Adipocyte (in vitro differentiated cells): ENCODE measurements at regions not wholly inside any gene's neighbourhood (a gene's known extent, or its start where the extent isn't known, plus 50 kb on each side); places are given as distances from the start of the nearest gene placed in this dataset.
"Not testable (repeated sequence)": the region's sequence is repeated elsewhere in the genome, so short reads cannot be mapped to it uniquely, and the experiment has no call there.

ENCODE experiments used
- DNase-seq: peaks from one replicate; pipeline ENCODE4 v3.0.0-alpha.2; 2015; ENCODE audit warnings: low read depth
- H3K27me3 ChIP-seq: replicated peaks from 2 replicates; pipeline ENCODE4 v1.7.0; 2013; ENCODE audit warnings: mild to moderate bottlenecking, low read length, moderate library complexity; ENCODE audit not compliant: control insufficient read depth, insufficient read depth
- H3K36me3 ChIP-seq: 2 replicates; pipeline ENCODE4 v1.7.0; 2013; ENCODE audit warnings: low read length, mild to moderate bottlenecking, moderate library complexity; ENCODE audit not compliant: control insufficient read depth, insufficient read depth, severe bottlenecking
- H3K4me1 ChIP-seq: 2 replicates; pipeline ENCODE4 v1.7.0; 2013; ENCODE audit warnings: mild to moderate bottlenecking, low read length, moderate library complexity; ENCODE audit not compliant: control insufficient read depth, insufficient read depth
- H3K4me3 ChIP-seq: 2 replicates; pipeline ENCODE4 v1.7.0; 2013; ENCODE audit warnings: mild to moderate bottlenecking, low read length, moderate library complexity
- H3K9ac ChIP-seq: 2 replicates; pipeline ENCODE4 v1.7.0; 2013; ENCODE audit warnings: mild to moderate bottlenecking, low read length, moderate library complexity
- H3K9me3 ChIP-seq: 2 replicates; pipeline ENCODE4 v1.7.0; 2013; ENCODE audit warnings: mild to moderate bottlenecking, low read length, moderate library complexity; ENCODE audit not compliant: control insufficient read depth

DNA sequence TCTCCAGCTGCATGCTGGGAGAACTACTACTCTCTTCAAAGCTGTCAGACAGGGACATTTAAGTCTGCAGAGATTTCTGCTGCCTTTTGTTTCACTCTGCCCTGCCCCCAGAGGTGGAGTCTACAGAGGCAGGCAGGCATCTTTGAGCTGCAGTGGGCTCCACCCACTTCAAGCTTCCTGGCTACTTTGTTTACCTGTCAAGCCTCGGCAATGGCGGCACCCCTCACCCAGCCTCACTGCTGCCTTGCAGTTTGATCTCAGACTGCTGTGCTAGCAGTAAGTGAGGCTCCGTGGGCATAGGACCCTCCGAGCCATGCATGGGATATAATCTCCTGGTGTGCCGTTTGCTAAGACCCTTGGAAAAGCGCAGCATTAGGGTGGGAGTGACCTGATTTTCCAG is 61.7 kb downstream of the DMRTA1 start:
- not testable (repeated sequence) for H3K4me1 ChIP-seq, DNase-seq, H3K36me3 ChIP-seq, H3K4me3 ChIP-seq, H3K27me3 ChIP-seq, H3K9me3 ChIP-seq, H3K9ac ChIP-seq

DNA sequence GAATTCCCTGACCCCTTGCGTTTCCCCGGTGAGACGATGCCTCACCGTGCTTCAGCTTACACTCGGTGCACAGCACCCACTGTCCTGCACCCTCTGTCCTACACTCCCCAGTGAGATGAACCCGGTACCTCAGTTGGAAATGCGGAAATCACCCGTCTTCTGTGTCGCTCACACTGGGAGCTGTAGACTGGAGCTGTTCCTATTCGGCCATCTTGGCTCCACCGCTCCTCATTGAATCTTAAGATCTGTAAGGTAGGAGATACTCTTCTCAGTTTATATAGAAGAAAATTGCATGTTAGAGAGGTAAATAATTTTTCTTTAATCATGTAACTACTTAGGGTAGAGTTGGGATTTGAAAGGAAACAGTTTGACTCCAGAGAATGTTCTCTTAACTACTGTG is 62.2 kb downstream of the DMRTA1 start:
- no peaks in the 10 kb centered on the region for H3K36me3 ChIP-seq
- no peak overlapping the region for H3K4me3 ChIP-seq
- no peaks in the 10 kb centered on the region for H3K9me3 ChIP-seq
- H3K9ac ChIP-seq = no peak overlapping the region
- no peaks in the 10 kb centered on the region for H3K27me3 ChIP-seq
- no peak for DNase-seq
- H3K4me1 ChIP-seq = no peaks in the 10 kb centered on the region

DNA sequence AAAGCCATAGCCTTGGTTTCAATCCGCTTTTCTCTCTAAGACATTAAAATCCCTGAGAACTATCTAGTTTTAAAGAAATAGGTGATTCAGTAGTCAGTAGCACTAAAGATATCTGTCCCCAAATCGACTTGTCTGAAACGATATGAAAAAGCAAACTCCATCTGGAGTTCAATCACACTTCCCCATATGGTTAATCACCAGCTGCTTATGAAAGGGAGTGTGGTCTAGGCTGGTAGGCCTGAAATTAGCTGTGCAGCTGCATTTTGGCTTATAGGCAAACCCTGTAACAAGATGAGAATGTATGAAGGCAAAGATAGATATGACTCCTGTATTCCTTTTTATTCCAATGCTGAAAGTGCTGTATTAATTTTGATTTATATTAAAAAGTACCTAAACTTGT is 65.9 kb downstream of the DMRTA1 start:
- Histone ChIP-seq H3K27me3 (no peaks in the 10 kb centered on the region), H3K4me1 (no peaks in the 10 kb centered on the region), H3K4me3 (no peak overlapping the region), H3K9me3 (no peaks in the 10 kb centered on the region), H3K36me3 (no peaks in the 10 kb centered on the region), H3K9ac (no peak overlapping the region)
- DNase-seq = no peak

DNA sequence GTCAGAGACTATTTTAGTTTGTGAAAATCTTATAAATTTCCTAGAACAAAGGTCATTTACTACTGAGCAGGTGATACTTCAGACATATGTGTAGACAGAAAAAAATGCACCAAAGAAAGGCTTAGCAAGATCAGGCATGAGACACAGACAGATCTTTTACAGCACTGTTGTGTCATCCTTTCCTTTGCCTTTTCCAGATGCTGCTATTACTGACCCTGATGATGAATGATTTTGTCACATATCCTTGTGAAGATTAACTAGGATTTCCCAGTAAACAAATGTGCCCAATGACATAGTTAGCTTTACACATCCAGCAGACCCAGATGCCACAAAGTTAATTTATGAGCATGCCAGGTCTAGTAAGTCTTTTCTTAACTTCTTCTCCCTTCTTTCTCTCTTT is 68.2 kb downstream of the DMRTA1 start:
- no peaks in the 10 kb centered on the region for H3K27me3 ChIP-seq
- no peaks in the 10 kb centered on the region for H3K9me3 ChIP-seq
- no peak overlapping the region for H3K9ac ChIP-seq
- H3K36me3 ChIP-seq = no peaks in the 10 kb centered on the region
- no peak overlapping the region for H3K4me3 ChIP-seq
- DNase-seq = no peak
- H3K4me1 ChIP-seq = no peaks in the 10 kb centered on the region

DNA sequence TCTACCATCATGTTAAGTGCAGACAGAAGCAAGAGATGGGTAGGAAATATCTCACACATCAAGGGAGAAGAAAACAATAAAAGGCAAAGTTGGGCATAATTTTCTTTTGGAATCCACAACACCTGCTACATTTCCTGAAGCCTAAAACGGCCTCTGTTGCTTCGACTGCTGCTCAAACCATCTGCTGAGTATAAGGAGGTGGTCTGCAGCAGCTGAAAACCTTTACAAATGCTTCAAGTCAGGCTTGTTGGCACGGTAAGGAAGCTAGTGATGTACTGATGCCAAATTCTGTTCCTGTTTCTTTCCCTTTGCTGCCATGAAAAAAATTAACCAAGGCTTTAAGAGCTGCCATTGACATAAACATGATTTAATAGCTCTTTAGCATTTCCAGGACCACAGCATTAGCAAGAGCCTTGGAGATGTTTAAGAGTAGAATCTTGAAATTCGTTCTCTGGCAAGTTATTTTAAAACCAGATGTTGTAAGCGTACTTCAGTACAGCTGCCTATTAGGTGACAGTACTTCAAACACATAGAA is 75.6 kb downstream of the DMRTA1 start:
- H3K9ac ChIP-seq = no peak overlapping the region
- DNase-seq = no peak
- no peaks in the 10 kb centered on the region for H3K36me3 ChIP-seq
- no peaks in the 10 kb centered on the region for H3K4me1 ChIP-seq
- no peak overlapping the region for H3K4me3 ChIP-seq
- no peaks in the 10 kb centered on the region for H3K9me3 ChIP-seq
- H3K27me3 ChIP-seq = no peaks in the 10 kb centered on the region

DNA sequence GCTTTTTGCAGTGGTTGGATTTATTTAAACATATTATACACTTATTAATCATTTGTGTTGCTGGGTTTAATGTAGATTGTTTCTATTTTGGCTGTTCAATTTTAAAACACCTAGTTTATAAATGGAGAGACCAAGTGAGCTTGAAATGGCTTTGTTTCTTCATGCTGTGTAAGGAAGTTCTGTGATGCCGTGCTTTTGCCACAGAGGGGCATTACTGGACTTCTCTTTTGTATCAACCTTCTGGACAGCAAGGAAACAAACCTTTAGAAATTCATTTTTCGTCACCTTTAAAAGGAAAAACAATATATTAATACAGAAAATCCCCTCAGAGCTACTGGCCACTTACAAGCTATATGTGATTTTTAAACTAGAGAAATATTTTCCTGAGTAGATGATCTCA is 81.9 kb downstream of the DMRTA1 start:
- DNase-seq = peak; percentile 74
- H3K9me3 ChIP-seq = no peaks in the 10 kb centered on the region
- peak overlapping the region; percentile 43 for H3K9ac ChIP-seq

DNA sequence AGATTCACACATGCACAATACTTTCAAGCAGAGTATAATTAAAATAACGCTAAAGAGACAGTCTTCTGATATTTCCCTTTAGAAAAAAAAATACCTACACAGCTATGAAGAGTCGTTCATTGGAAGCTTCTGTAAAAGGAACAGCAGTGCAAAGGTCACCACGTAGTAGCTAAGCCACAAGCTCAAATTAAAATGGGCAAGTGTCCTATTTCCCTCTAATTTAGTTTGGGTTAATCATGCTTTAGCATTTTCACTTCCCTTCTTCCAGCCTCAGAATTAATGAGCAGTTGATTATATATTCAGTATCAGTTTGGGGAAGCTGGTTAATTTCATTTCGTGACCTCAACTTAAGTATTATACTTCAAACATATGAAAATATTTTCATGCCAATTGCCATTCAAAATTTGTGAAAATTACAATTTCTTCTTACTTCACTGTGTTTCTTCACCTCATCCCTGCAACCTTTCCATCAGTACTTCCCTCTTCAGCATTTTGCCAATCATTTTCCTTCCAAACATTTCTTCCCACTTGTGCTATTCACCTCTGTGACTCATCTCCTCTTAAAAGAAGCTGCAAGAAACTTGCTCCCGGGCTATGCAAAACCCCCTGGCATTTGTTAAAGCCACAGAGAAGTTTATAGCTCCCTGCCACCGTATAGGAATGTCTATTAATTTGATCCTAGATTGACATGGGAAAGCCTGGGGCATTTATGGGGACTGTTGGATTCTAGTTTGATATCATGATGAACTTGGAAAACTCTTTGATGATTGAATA is 83.0 kb downstream of the DMRTA1 start:
- Histone ChIP-seq H3K27me3 (no peaks in the 10 kb centered on the region), H3K4me1 (peaks cover 9% of the 10 kb centered on the region), H3K4me3 (no peak overlapping the region), H3K9me3 (no peaks in the 10 kb centered on the region), H3K36me3 (no peaks in the 10 kb centered on the region), H3K9ac (no peak overlapping the region)
- DNase-seq = peak; percentile 26

More for the DNA sequence above, 81.9 kb downstream of the DMRTA1 start:
- Histone ChIP-seq H3K27me3 (no peaks in the 10 kb centered on the region), H3K4me3 (no peak overlapping the region), H3K4me1 (peaks cover 9% of the 10 kb centered on the region), H3K36me3 (no peaks in the 10 kb centered on the region)

DNA sequence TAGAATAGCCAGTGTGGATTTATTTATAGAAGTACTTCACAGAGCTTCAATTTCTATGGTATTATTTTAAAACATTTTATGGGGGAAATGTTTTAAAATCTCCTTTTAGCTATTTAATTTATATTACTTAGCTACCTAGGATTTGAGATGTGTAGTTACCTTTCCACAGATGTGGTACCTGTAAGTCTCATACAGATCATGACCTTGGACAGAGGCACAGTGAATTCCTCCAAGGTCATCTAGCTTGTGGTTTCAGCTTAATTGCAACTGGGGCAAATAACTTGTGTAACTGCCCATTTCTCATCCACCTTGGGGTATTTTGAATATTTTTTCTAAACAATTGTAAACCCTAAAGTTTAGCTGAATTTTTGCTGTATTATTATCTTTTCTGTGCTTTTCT is 89.2 kb downstream of the DMRTA1 start:
- no peak overlapping the region for H3K9ac ChIP-seq
- no peak for DNase-seq
- no peaks in the 10 kb centered on the region for H3K4me1 ChIP-seq
- no peaks in the 10 kb centered on the region for H3K9me3 ChIP-seq
- H3K4me3 ChIP-seq = no peak overlapping the region
- no peaks in the 10 kb centered on the region for H3K36me3 ChIP-seq
- no peaks in the 10 kb centered on the region for H3K27me3 ChIP-seq

DNA sequence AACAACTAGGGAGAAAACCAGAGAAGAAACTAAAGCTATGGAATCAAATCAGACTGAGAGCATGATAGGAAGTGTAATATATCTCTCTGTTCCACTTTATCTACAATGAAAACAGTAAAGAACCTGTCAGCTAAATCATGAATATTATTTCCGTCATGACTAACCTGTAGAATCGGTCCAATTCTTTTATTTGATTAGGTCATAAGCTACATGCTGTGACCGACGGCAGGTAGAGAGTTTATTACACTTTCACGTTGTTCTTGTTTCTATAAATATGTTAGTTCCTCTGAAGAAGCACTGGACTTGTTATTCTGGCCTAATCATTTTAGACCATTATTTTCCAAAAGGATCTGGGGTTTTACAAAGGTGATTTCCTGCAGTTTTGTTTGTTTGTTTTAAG is 91.1 kb downstream of the DMRTA1 start:
- Histone ChIP-seq H3K4me3 (no peak overlapping the region), H3K4me1 (no peaks in the 10 kb centered on the region), H3K27me3 (no peaks in the 10 kb centered on the region), H3K9me3 (no peaks in the 10 kb centered on the region), H3K9ac (no peak overlapping the region), H3K36me3 (no peaks in the 10 kb centered on the region)
- DNase-seq = no peak

DNA sequence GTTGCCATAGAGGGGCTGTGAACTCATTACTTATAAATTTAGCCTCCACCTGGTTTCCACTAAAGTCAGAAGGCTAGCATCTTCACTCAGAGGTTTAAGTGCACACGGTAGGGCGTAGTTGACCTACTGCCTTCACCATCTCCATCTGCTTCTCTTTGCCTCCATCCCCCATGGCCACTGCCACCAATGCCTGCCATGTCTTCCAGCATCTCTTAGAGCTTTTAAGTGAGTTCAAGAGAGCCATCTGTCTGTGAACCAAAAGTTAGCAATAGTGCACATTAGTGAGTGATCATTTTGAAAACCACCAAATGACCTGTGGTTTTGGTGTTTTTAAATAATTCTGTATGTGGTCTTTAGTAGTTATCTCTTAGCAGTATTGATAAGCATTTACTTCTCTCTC is 102.0 kb downstream of the DMRTA1 start:
- no peak for DNase-seq
- Histone ChIP-seq H3K36me3 (no peaks in the 10 kb centered on the region), H3K9ac (no peak overlapping the region), H3K27me3 (no peaks in the 10 kb centered on the region), H3K9me3 (no peaks in the 10 kb centered on the region), H3K4me3 (no peak overlapping the region), H3K4me1 (no peaks in the 10 kb centered on the region)

DNA sequence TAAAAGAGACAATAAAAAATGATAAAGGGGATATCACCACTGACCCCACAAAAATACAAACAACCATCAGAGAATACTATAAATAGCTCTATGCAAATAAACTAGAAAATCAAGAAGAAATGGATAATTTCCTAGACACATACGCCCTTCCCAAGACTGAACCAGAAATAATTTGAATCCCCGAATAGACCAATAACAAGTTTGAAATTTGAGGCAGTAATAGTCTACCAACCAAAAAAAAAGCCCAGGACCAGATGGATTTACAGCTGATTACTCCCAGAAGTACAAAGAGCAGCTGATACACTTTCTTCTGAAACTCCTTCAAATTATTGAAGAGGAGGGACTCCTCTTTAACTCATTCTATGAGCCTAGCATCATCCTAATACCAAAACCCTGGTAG is 128.1 kb downstream of the DMRTA1 start:
- no peak for DNase-seq
- Histone ChIP-seq H3K9ac (no peak overlapping the region), H3K4me3 (no peak overlapping the region), H3K9me3 (peaks cover 28% of the 10 kb centered on the region), H3K27me3 (no peaks in the 10 kb centered on the region), H3K4me1 (no peaks in the 10 kb centered on the region), H3K36me3 (no peaks in the 10 kb centered on the region)

DNA sequence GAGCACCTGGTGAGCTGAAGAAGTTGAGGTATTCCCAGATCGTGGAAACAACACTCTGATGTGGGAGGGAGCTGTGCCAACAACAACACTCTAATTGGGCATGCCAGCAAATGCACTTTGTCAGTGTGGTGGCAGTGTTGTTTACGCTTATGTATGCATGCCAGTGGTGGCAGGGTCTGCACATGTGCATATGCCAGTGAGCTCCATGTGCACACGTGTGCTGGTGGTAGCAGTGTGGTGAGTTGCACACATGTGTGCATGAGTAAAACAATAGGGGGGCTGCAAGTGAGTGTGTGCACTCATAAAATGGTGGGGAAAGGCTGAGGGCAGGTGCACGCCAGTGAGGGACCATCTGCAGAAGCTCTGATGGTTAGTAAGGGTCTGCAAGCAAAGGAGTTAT is 134.2 kb downstream of the DMRTA1 start:
- no peaks in the 10 kb centered on the region for H3K27me3 ChIP-seq
- no peak overlapping the region for H3K9ac ChIP-seq
- H3K36me3 ChIP-seq = no peaks in the 10 kb centered on the region
- no peak for DNase-seq
- H3K4me1 ChIP-seq = no peaks in the 10 kb centered on the region
- H3K4me3 ChIP-seq = no peak overlapping the region
- H3K9me3 ChIP-seq = peaks cover 19% of the 10 kb centered on the region
